GM12878 (cell line): ENCODE measurements at regions not wholly inside any gene's neighbourhood (a gene's known extent, or its start where the extent isn't known, plus 50 kb on each side); places are given as distances from the start of the nearest gene placed in this dataset.

Source experiments
- ATAC-seq: fragments of 200-7000 bp; cut with Tn5 transposase; 3 replicates; pipeline ENCODE4 v1.9.1; 2020; ENCODE audit warnings: mild to moderate bottlenecking, moderate library complexity
- BruUV-seq: library from RNA; stranded (reverse); fragments of 400-500 nt; replicated peaks from 2 replicates; lab custom pipeline; 2021; lab: Mats Ljungman, UMichigan
- CTCF ChIA-PET: fragments of 300-600 bp; sonication (Branson Sonifier 250); formaldehyde crosslinking; extraction: SDS; loops from one replicate; lab custom pipeline; 2021; ENCODE audit warnings: inconsistent platforms; lab: Yijun Ruan, JAX
- POLR2A ChIA-PET: fragments of 350-600 bp; formaldehyde crosslinking; extraction: SDS; loops from one replicate; lab custom pipeline; 2021; ENCODE audit warnings: inconsistent platforms; lab: Charles Lee
- RAD21 ChIA-PET: fragments of 300-600 bp; sonication (Branson Sonifier 250); formaldehyde crosslinking; loops from one replicate; lab custom pipeline; 2023; ENCODE audit warnings: antibody characterized with exemption; ENCODE audit not compliant: unreplicated experiment; lab: Charles Lee
- SMC1A ChIA-PET: fragments of 300-600 bp; sonication (Branson Sonifier 250); formaldehyde crosslinking; loops from one replicate; lab custom pipeline; 2023; ENCODE audit not compliant: unreplicated experiment, uncharacterized antibody; lab: Charles Lee
- DNase-seq: peaks from one replicate; pipeline ENCODE4 v3.0.0-alpha.2; 2011; ENCODE audit warnings: low read depth, low spot score
- FAIRE-seq: peaks from 3 replicates; lab custom pipeline; 2011; peaks lifted over from hg19 to GRCh38; lab: Jason Lieb, UNC
- H2AFZ ChIP-seq: 2 replicates; pipeline ENCODE4 v1.6.0; 2011; ENCODE audit warnings: low read depth, low read length, control low read depth; ENCODE audit not compliant: control insufficient read depth
- H3K27ac ChIP-seq: 2 replicates; pipeline ENCODE4 v1.5.1; 2011; ENCODE audit warnings: control low read depth; ENCODE audit not compliant: control insufficient read depth, insufficient read depth
- H3K27me3 ChIP-seq, 2 experiments: replicated peaks in 1 of 2; 2 replicates each; pipeline versions ENCODE4 v1.6.0 to v1.6.1; 2011; ENCODE audit warnings: low read length in 1 of 2; ENCODE audit not compliant: control insufficient read depth in 2 of 2, insufficient read depth in 2 of 2
- H3K36me3 ChIP-seq, 2 experiments: 2 replicates each; pipeline ENCODE4 v1.5.1; 2011; ENCODE audit warnings: low read length in 1 of 2; ENCODE audit not compliant: control insufficient read depth in 2 of 2, insufficient read depth in 2 of 2
- H3K4me1 ChIP-seq: 2 replicates; pipeline ENCODE4 v1.6.1; 2011; ENCODE audit warnings: mild to moderate bottlenecking, low read length, moderate library complexity, mixed read lengths; ENCODE audit not compliant: control insufficient read depth, insufficient read depth
- H3K4me2 ChIP-seq: 2 replicates; pipeline ENCODE4 v1.6.0; 2011; ENCODE audit warnings: control low read depth; ENCODE audit not compliant: control insufficient read depth, insufficient read depth
- H3K4me3 ChIP-seq: fragments of 200-600 bp; sonication (generic); 2 replicates; pipeline ENCODE4 v1.5.1; 2016
- H3K79me2 ChIP-seq: 2 replicates; pipeline ENCODE4 v1.6.0; 2011; ENCODE audit warnings: low read length; ENCODE audit not compliant: control insufficient read depth, insufficient read depth
- H3K9ac ChIP-seq: 2 replicates; pipeline ENCODE4 v1.8.0; 2011; ENCODE audit warnings: low read length, control low read depth, mixed read lengths; ENCODE audit not compliant: control insufficient read depth, insufficient read depth
- H3K9me3 ChIP-seq: replicated peaks from 3 replicates; pipeline ENCODE4 v1.5.1; 2011; ENCODE audit warnings: mild to moderate bottlenecking, low read length; ENCODE audit not compliant: control insufficient read depth, insufficient read depth
- H4K20me1 ChIP-seq: 2 replicates; pipeline ENCODE4 v1.6.0; 2011; ENCODE audit not compliant: control insufficient read depth, insufficient read depth
- ASH2L ChIP-seq: fragments of 300-600, 200-600 bp; sonication (generic); IDR thresholded peaks from 2 replicates; pipeline ENCODE4 v1.6.1; 2017; ENCODE audit warnings: low read depth, mild to moderate bottlenecking, borderline replicate concordance
- BRCA1 ChIP-seq: IDR thresholded peaks from 2 replicates; pipeline ENCODE4 v1.6.1; 2011; ENCODE audit warnings: low read depth, low read length, improper control_type of control experiment
- CBX3 ChIP-seq: fragments of 200-600 bp; sonication (generic); IDR thresholded peaks from 2 replicates; pipeline ENCODE4 v1.6.1; 2016; ENCODE audit warnings: low read depth, borderline replicate concordance
- IRF5 ChIP-seq: fragments of 450-650 bp; IDR thresholded peaks from 2 replicates; pipeline ENCODE4 v1.6.1; 2017; ENCODE audit warnings: borderline replicate concordance
- JUND ChIP-seq: IDR thresholded peaks from 2 replicates; pipeline ENCODE4 v1.6.1; 2012; ENCODE audit warnings: low read depth, mild to moderate bottlenecking, low read length, improper control_type of control experiment, moderate library complexity
- MAX ChIP-seq: IDR thresholded peaks from 2 replicates; pipeline ENCODE4 v1.6.1; 2012; ENCODE audit warnings: low read depth, low read length, improper control_type of control experiment
- MTA2 ChIP-seq: fragments of 450-650 bp; IDR thresholded peaks from 2 replicates; pipeline ENCODE4 v1.6.1; 2016; ENCODE audit warnings: low read depth, mild to moderate bottlenecking, moderate library complexity
- MYB ChIP-seq: fragments of 150-350 bp; IDR thresholded peaks from 2 replicates; pipeline ENCODE4 v1.6.1; 2014; ENCODE audit warnings: mild to moderate bottlenecking, low read depth, low read length, borderline replicate concordance
- NR2C1 ChIP-seq: fragments of 450-650 bp; IDR thresholded peaks from 2 replicates; pipeline ENCODE4 v1.6.1; 2017; ENCODE audit warnings: antibody characterized with exemption, mild to moderate bottlenecking, moderate library complexity
- NR2F1 ChIP-seq: fragments of 450-650 bp; conservative IDR thresholded peaks from 2 replicates; pipeline ENCODE4 v1.6.1; 2017; ENCODE audit warnings: mild to moderate bottlenecking
- POU2F2 ChIP-seq: IDR thresholded peaks from 3 replicates; pipeline ENCODE4 v1.6.1; 2011; ENCODE audit warnings: low read depth, mild to moderate bottlenecking, low read length, borderline replicate concordance
- SREBF2 ChIP-seq: IDR thresholded peaks from 2 replicates; pipeline ENCODE4 v1.6.1; 2012; ENCODE audit warnings: mild to moderate bottlenecking, low read length
- TCF3 ChIP-seq: IDR thresholded peaks from 2 replicates; pipeline ENCODE4 v1.6.1; 2012; ENCODE audit warnings: low read depth, mild to moderate bottlenecking, low read length, borderline replicate concordance; ENCODE audit not compliant: insufficient read depth
- USF1 ChIP-seq: IDR thresholded peaks from 2 replicates; pipeline ENCODE4 v1.6.1; 2011; ENCODE audit warnings: borderline replicate concordance, low read depth, mild to moderate bottlenecking, moderate library complexity, mixed read lengths, low read length; ENCODE audit not compliant: insufficient read depth; ENCODE audit errors: extremely low read length
- ZNF592 ChIP-seq: fragments of 450-650 bp; IDR thresholded peaks from 2 replicates; pipeline ENCODE4 v1.6.1; 2017; ENCODE audit warnings: mild to moderate bottlenecking, moderate library complexity
- ZNF622 ChIP-seq: fragments of 450-650 bp; IDR thresholded peaks from 2 replicates; pipeline ENCODE4 v1.6.1; 2017; ENCODE audit warnings: mild to moderate bottlenecking, inconsistent platforms
- WGBS: methylation state at CpG from one replicate; pipeline ENCODE4 v1.1.6; 2016; ENCODE audit warnings: low lambda C conversion rate; ENCODE audit not compliant: insufficient replicate concordance, insufficient coverage; ENCODE audit errors: missing lambda C conversion rate; 5-methylcytosine and 5-hydroxymethylcytosine counted together
- in situ Hi-C: fragments of 300-500 bp; cut with MboI; formaldehyde crosslinking; loops from 9 replicates; pipeline ENCODE4 v1.14.3; 2018; ENCODE audit warnings: mixed read lengths
- intact Hi-C: fragments of 100-400 bp; cut with micrococcal nuclease; formaldehyde crosslinking; loops from one replicate; pipeline ENCODE4 v1.14.2; 2022; ENCODE audit not compliant: unreplicated experiment

- TF ChIP-seq IRF5 (no peak), USF1 (no peak), MAX (no peak), ZNF622 (no peak), TCF3 (no peak), ASH2L (no peak)
These were observed 90.8 kb upstream of the AFDN start (continued) for GRCh38 chr6:167735951-167736288.

- no peak overlapping the region for H3K9ac ChIP-seq
- no peaks in the 10 kb centered on the region for H4K20me1 ChIP-seq
- no peaks in the 10 kb centered on the region for H3K79me2 ChIP-seq
- ChIA-PET POLR2A (no interaction called here), SMC1A (no interaction called here), RAD21 (no interaction called here), CTCF (no interaction called here)
- in situ Hi-C loops (no loop called here), intact Hi-C loops (no loop called here)
- ATAC-seq = no peak
- no peak for DNase-seq
- no TSS peak for BruUV-seq
- no peak overlapping the region for H3K27ac ChIP-seq
- H3K36me3 ChIP-seq = no peaks in the 10 kb centered on the region
- no peaks in the 10 kb centered on the region for H3K4me1 ChIP-seq
- H3K4me3 ChIP-seq = no peak overlapping the region
- H2AFZ ChIP-seq = no peak overlapping the region
- WGBS = 39% methylated on average over 18 of the region's 18 CpGs
- no peak for FAIRE-seq
- H3K9me3 ChIP-seq = no peaks in the 10 kb centered on the region
- no peak overlapping the region for H3K4me2 ChIP-seq
- no peaks in the 10 kb centered on the region for H3K27me3 ChIP-seq
- no peak for TF ChIP-seq NR2F1
- no peak for TF ChIP-seq POU2F2
- TF ChIP-seq BRCA1 = no peak
- no peak for TF ChIP-seq JUND
- no peak for TF ChIP-seq MTA2
- no peak for TF ChIP-seq MYB
- no peak for TF ChIP-seq SREBF2
- TF ChIP-seq NR2C1 = no peak
- TF ChIP-seq CBX3 = no peak
- no peak for TF ChIP-seq ZNF592
These were observed 90.1 kb upstream of the AFDN start for GRCh38 chr6:167736486-167737204.
